Endothelial cell of umbilical vein (primary cell): ENCODE measurements at regions not wholly inside any gene's neighbourhood (a gene's known extent, or its start where the extent isn't known, plus 50 kb on each side); places are given as distances from the start of the nearest gene placed in this dataset.

Experiments
- BruUV-seq: library from RNA; stranded (reverse); fragments of 400-500 nt; replicated peaks from 2 replicates; lab custom pipeline; 2021; lab: Mats Ljungman, UMichigan
- CTCF ChIA-PET: fragments of 300-600, 350-600 bp; sonication (Branson Sonifier 250); formaldehyde crosslinking; loops from one replicate; lab custom pipeline; 2021; ENCODE audit warnings: antibody characterized with exemption, inconsistent platforms; lab: Charles Lee
- POLR2A ChIA-PET: fragments of 300-600, 350-600 bp; sonication (Branson Sonifier 250); formaldehyde crosslinking; loops from one replicate; lab custom pipeline; 2021; ENCODE audit warnings: antibody characterized with exemption, inconsistent platforms; lab: Charles Lee
- DNase-seq: peaks from one replicate; pipeline ENCODE4 v3.0.0-alpha.2; 2011; ENCODE audit warnings: low read depth, low spot score
- FAIRE-seq: peaks from 2 replicates; lab custom pipeline; 2011; peaks lifted over from hg19 to GRCh38; lab: Jason Lieb, UNC
- H2AFZ ChIP-seq: 2 replicates; pipeline ENCODE4 v1.6.0; 2012; ENCODE audit warnings: low read depth, low read length, control low read depth, inconsistent platforms
- H3K27ac ChIP-seq: 2 replicates; pipeline ENCODE4 v1.5.1; 2011; ENCODE audit warnings: low read depth, mild to moderate bottlenecking, control low read depth, low read length, moderate library complexity; ENCODE audit not compliant: insufficient read depth
- H3K27me3 ChIP-seq, 2 experiments: 2 replicates each; pipeline versions ENCODE4 v1.6.0 to v1.6.1; 2011; ENCODE audit warnings: low read length in 2 of 2, mixed read lengths in 1 of 2; ENCODE audit not compliant: control insufficient read depth in 2 of 2, insufficient read depth in 2 of 2
- H3K36me3 ChIP-seq, 2 experiments: 2 replicates in 1 of 2; 3 replicates in 1 of 2; pipeline ENCODE4 v1.5.1; 2011; ENCODE audit warnings: low read length in 2 of 2, mild to moderate bottlenecking in 1 of 2, moderate library complexity in 1 of 2; ENCODE audit not compliant: control insufficient read depth in 2 of 2, insufficient read depth in 2 of 2; ENCODE audit errors: extremely low read depth in 1 of 2
- H3K4me1 ChIP-seq: 3 replicates; pipeline ENCODE4 v1.5.1; 2011; ENCODE audit warnings: mild to moderate bottlenecking, low read length; ENCODE audit not compliant: control insufficient read depth, insufficient read depth; ENCODE audit errors: extremely low read depth
- H3K4me2 ChIP-seq: 2 replicates; pipeline ENCODE4 v1.6.1; 2011; ENCODE audit warnings: low read length, control low read depth, mixed read lengths; ENCODE audit not compliant: insufficient read depth
- H3K4me3 ChIP-seq, 3 experiments: fragments of 200-600 bp in 1 of 3; sonication (generic), shearing (Covaris generic) in 1 of 3; replicated peaks in 1 of 3; 2 replicates each; pipeline ENCODE4 v1.5.1; 2011 to 2016; ENCODE audit warnings: control low read depth in 3 of 3, low read length in 3 of 3, mild to moderate bottlenecking in 2 of 3, inconsistent platforms in 1 of 3, low read depth in 1 of 3, moderate library complexity in 1 of 3; ENCODE audit not compliant: insufficient read depth in 1 of 3
- H3K79me2 ChIP-seq: 2 replicates; pipeline ENCODE4 v1.6.0; 2012; ENCODE audit warnings: low read length, inconsistent platforms; ENCODE audit not compliant: control insufficient read depth, insufficient read depth
- H3K9ac ChIP-seq: replicated peaks from 2 replicates; pipeline ENCODE3; 2011; ENCODE audit warnings: low read length, control low read depth; ENCODE audit not compliant: insufficient read depth; ENCODE audit errors: extremely low read depth
- H3K9me1 ChIP-seq: replicated peaks from 3 replicates; pipeline ENCODE4 v1.6.0; 2011; ENCODE audit warnings: mild to moderate bottlenecking, low read length; ENCODE audit not compliant: control insufficient read depth, insufficient read depth; ENCODE audit errors: extremely low read depth
- H3K9me3 ChIP-seq: replicated peaks from 2 replicates; pipeline ENCODE4 v1.5.1; 2012; ENCODE audit warnings: low read length, inconsistent platforms; ENCODE audit not compliant: control insufficient read depth, insufficient read depth
- H4K20me1 ChIP-seq: replicated peaks from 2 replicates; pipeline ENCODE3; 2011; ENCODE audit warnings: mild to moderate bottlenecking, low read length; ENCODE audit not compliant: control insufficient read depth, insufficient read depth; ENCODE audit errors: extremely low read depth
- CTCF ChIP-seq, 2 donors: IDR thresholded peaks; 1 replicate in 1 of 2; 2 replicates in 1 of 2; pipeline ENCODE4 v1.5.1; 2011; ENCODE audit warnings: low read length in 2 of 2, mild to moderate bottlenecking in 2 of 2, moderate library complexity in 2 of 2, control low read depth in 1 of 2, inconsistent platforms in 1 of 2, low read depth in 1 of 2; ENCODE audit not compliant: insufficient read depth in 1 of 2; ENCODE audit errors: extremely low read depth in 1 of 2
- EZH2 ChIP-seq: IDR thresholded peaks from 2 replicates; pipeline ENCODE4 v1.6.1; 2012; ENCODE audit warnings: borderline replicate concordance, low read depth, mild to moderate bottlenecking, moderate library complexity, low read length, inconsistent platforms; ENCODE audit not compliant: severe bottlenecking
- FOS ChIP-seq: IDR thresholded peaks from 2 replicates; pipeline ENCODE4 v1.6.1; 2011; ENCODE audit warnings: mild to moderate bottlenecking, low read length, moderate library complexity, borderline replicate concordance; ENCODE audit not compliant: insufficient read depth
- GATA2 ChIP-seq: IDR thresholded peaks from 2 replicates; pipeline ENCODE4 v1.7.0; 2011; ENCODE audit warnings: low read depth, mild to moderate bottlenecking, moderate library complexity, mixed read lengths, low read length; ENCODE audit not compliant: insufficient read length, insufficient read depth
- JUN ChIP-seq: IDR thresholded peaks from 2 replicates; pipeline ENCODE4 v1.6.1; 2011; ENCODE audit warnings: borderline replicate concordance, low read depth; ENCODE audit not compliant: insufficient read length, insufficient read depth
- MAX ChIP-seq: IDR thresholded peaks from 2 replicates; pipeline ENCODE4 v1.6.1; 2011; ENCODE audit not compliant: insufficient read depth, insufficient read length
- MYC ChIP-seq: IDR thresholded peaks from one replicate; pipeline ENCODE4 v1.6.1; 2011; ENCODE audit warnings: mild to moderate bottlenecking, low read depth, low read length
- POLR2A ChIP-seq: IDR thresholded peaks from 2 replicates; pipeline ENCODE4 v1.6.1; 2012; ENCODE audit warnings: low read depth, mild to moderate bottlenecking, control low read depth, low read length
- POLR2AphosphoS5 ChIP-seq: IDR thresholded peaks from 2 replicates; pipeline ENCODE4 v1.6.1; 2012; ENCODE audit warnings: low read depth, mild to moderate bottlenecking, control low read depth, low read length, moderate library complexity; ENCODE audit not compliant: insufficient read depth
- dilution Hi-C: fragments of 300-500 bp; cut with MboI; formaldehyde crosslinking; loops from one replicate; pipeline ENCODE4 v1.15.0; 2019; ENCODE audit warnings: low sequenced_read_pairs; ENCODE audit not compliant: extremely low pct_ligation_motif_present
- intact Hi-C: fragments of 100-400 bp; cut with micrococcal nuclease; formaldehyde crosslinking; loops from one replicate; pipeline ENCODE4 v1.10.0; 2022

- no peak overlapping the region for H3K4me2 ChIP-seq
- BruUV-seq = no TSS peak
- no peak overlapping the region for H3K27ac ChIP-seq
- POLR2A ChIA-PET = no interaction called here
- TF ChIP-seq JUN (no peak), POLR2A (no peak), MYC (no peak), EZH2 (no peak), POLR2AphosphoS5 (no peak), FOS (no peak), CTCF (IDR thresholded peaks at IDR 0.05; ENCODE audit: extremely low read depth in 1 of 2, insufficient read depth in 1 of 2, low read depth in 1 of 2, low read length in 2 of 2) (no peak), MAX (no peak), GATA2 (no peak)
- H4K20me1 ChIP-seq = no peaks in the 10 kb centered on the region
- H3K36me3 ChIP-seq = no peaks in the 10 kb centered on the region
- no peaks in the 10 kb centered on the region for H3K79me2 ChIP-seq
- no peaks in the 10 kb centered on the region for H3K9me1 ChIP-seq
- intact Hi-C loops = no loop called here
- H2AFZ ChIP-seq = no peak overlapping the region
- FAIRE-seq (no peak), DNase-seq (no peak)
- no peak overlapping the region for H3K9ac ChIP-seq
- CTCF ChIA-PET = interaction anchor here (0.8 to 2.0 kb wide), 3 partner anchors 10 to 16 kb away, joined by 4 to 8 read pairs (median 4); no protein-coding TSS in a partner anchor
- H3K9me3 ChIP-seq = no peaks in the 10 kb centered on the region
- peaks cover 0 to 5% of the 10 kb centered on the region in 2 experiments for H3K27me3 ChIP-seq
- no peaks in the 10 kb centered on the region for H3K4me1 ChIP-seq
- dilution Hi-C loops = no loop called here
- H3K4me3 ChIP-seq = no peak overlapping the region
Measured at GRCh38 chr7:142401951-142402350, 144.1 kb upstream of the PRSS58 start.
